Panc1 (cell line): ENCODE measurements at regions not wholly inside any gene's neighbourhood (a gene's known extent, or its start where the extent isn't known, plus 50 kb on each side); places are given as distances from the start of the nearest gene placed in this dataset.

Experiments used
- ATAC-seq: fragments of 200-7000 bp; cut with Tn5 transposase; 2 replicates; pipeline ENCODE4 v1.9.1; 2020; ENCODE audit warnings: mild to moderate bottlenecking, moderate library complexity
- BruUV-seq: library from RNA; stranded (reverse); fragments of 400-500 nt; replicated peaks from 2 replicates; lab custom pipeline; 2021; lab: Mats Ljungman, UMichigan
- CTCF ChIA-PET: fragments of 300-600 bp; sonication (Branson Sonifier 250); formaldehyde crosslinking; loops from one replicate; lab custom pipeline; 2022; ENCODE audit warnings: antibody characterized with exemption; lab: Charles Lee
- POLR2A ChIA-PET: fragments of 300-600 bp; sonication (Branson Sonifier 250); formaldehyde crosslinking; loops from one replicate; lab custom pipeline; 2022; ENCODE audit warnings: antibody characterized with exemption; lab: Charles Lee
- DNase-seq: peaks from one replicate; pipeline ENCODE4 v3.0.0-alpha.2; 2010; ENCODE audit warnings: low read depth, low spot score
- H3K27ac ChIP-seq: 2 replicates; pipeline ENCODE4 v1.5.1; 2011; ENCODE audit warnings: mild to moderate bottlenecking, low read length, inconsistent platforms
- H3K27me3 ChIP-seq: fragments of 200-500 bp; sonication (Bioruptor generic); 2 replicates; pipeline ENCODE4 v1.6.0; 2014; ENCODE audit warnings: low read length, inconsistent platforms; ENCODE audit not compliant: control insufficient read depth, insufficient read depth
- H3K36me3 ChIP-seq: fragments of 200-500 bp; sonication (Bioruptor generic); 2 replicates; pipeline ENCODE4 v1.5.1; 2014; ENCODE audit warnings: inconsistent platforms, mild to moderate bottlenecking, low read length, moderate library complexity; ENCODE audit not compliant: control insufficient read depth, insufficient read depth
- H3K4me1 ChIP-seq: 2 replicates; pipeline ENCODE4 v1.5.1; 2011; ENCODE audit warnings: inconsistent platforms, mild to moderate bottlenecking, low read length, moderate library complexity; ENCODE audit not compliant: control insufficient read depth, insufficient read depth
- H3K4me3 ChIP-seq, 2 experiments: 2 replicates each; pipeline ENCODE4 v1.5.1; 2011 to 2012; ENCODE audit warnings: low read depth in 2 of 2, low read length in 2 of 2, mild to moderate bottlenecking in 2 of 2, inconsistent platforms in 1 of 2, moderate library complexity in 1 of 2
- H3K9me3 ChIP-seq: fragments of 200-500 bp; sonication (Bioruptor generic); 2 replicates; pipeline ENCODE4 v1.5.1; 2014; ENCODE audit warnings: low read depth, mild to moderate bottlenecking, inconsistent platforms, low read length, moderate library complexity; ENCODE audit not compliant: control insufficient read depth, insufficient read depth
- CTCF ChIP-seq: fragments of 450-650 bp; IDR thresholded peaks from 2 replicates; pipeline ENCODE4 v1.5.1; 2017; ENCODE audit warnings: mild to moderate bottlenecking
- POLR2AphosphoS5 ChIP-seq: IDR thresholded peaks from 2 replicates; pipeline ENCODE4 v1.6.1; 2012; ENCODE audit warnings: mild to moderate bottlenecking, low read depth, low read length, moderate library complexity
- REST ChIP-seq, 2 experiments: IDR thresholded peaks; 2 replicates each; pipeline ENCODE4 v1.6.1; 2011 to 2012; ENCODE audit warnings: low read depth in 2 of 2, control low read depth in 1 of 2, low read length in 1 of 2, mild to moderate bottlenecking in 1 of 2, moderate library complexity in 1 of 2; ENCODE audit not compliant: insufficient read depth in 1 of 2
- SIN3A ChIP-seq: IDR thresholded peaks from 2 replicates; pipeline ENCODE4 v1.6.1; 2012; ENCODE audit warnings: low read depth, mild to moderate bottlenecking, low read length, moderate library complexity, borderline replicate concordance; ENCODE audit not compliant: insufficient read depth
- TCF7L2 ChIP-seq: IDR thresholded peaks from 2 replicates; pipeline ENCODE4 v1.6.1; 2011; ENCODE audit warnings: mild to moderate bottlenecking, low read depth, low read length, inconsistent platforms
- in situ Hi-C: cut with HindIII; loops from 2 replicates; pipeline ENCODE4 v1.10.0; 2016; ENCODE audit warnings: low sequenced_read_pairs, low pct_unique_long_range_greater_than_20kb
- intact Hi-C: fragments of 100-400 bp; cut with micrococcal nuclease; formaldehyde crosslinking; loops from one replicate; pipeline ENCODE4 v1.10.0; 2022; ENCODE audit not compliant: unreplicated experiment

GRCh38 chr6:27757307-27757706, 154.9 kb downstream of the OR2B2 start:
- DNase-seq, result no peak
- Histone ChIP-seq H3K4me1 (no peaks in the 10 kb centered on the region), H3K9me3 (no peaks in the 10 kb centered on the region), H3K27ac (no peak overlapping the region), H3K36me3 (no peaks in the 10 kb centered on the region), H3K4me3 (no peak overlapping the region), H3K27me3 (no peaks in the 10 kb centered on the region)
- TF ChIP-seq POLR2AphosphoS5 (no peak), TCF7L2 (no peak), SIN3A (no peak), REST (IDR thresholded peaks at IDR 0.05; ENCODE audit: insufficient read depth in 1 of 2, low read depth in 2 of 2, low read length in 1 of 2) (no peak), CTCF (no peak)
- BruUV-seq, result no TSS peak
- in situ Hi-C loops, result no loop called here
- POLR2A ChIA-PET, result no interaction called here
- CTCF ChIA-PET, result no interaction called here
- intact Hi-C loops, result no loop called here
- no peak for ATAC-seq

GRCh38 chr6:27755768-27756167, 156.4 kb downstream of the OR2B2 start:
- in situ Hi-C loops (no loop called here), intact Hi-C loops (no loop called here)
- H3K27ac ChIP-seq, result no peak overlapping the region
- no peak for TF ChIP-seq POLR2AphosphoS5
- TF ChIP-seq TCF7L2, result no peak
- no peak for TF ChIP-seq REST (IDR thresholded peaks at IDR 0.05; ENCODE audit: insufficient read depth in 1 of 2, low read depth in 2 of 2, low read length in 1 of 2)
- no peak for TF ChIP-seq CTCF
- no peak for TF ChIP-seq SIN3A
- no peaks in the 10 kb centered on the region for H3K36me3 ChIP-seq
- no peaks in the 10 kb centered on the region for H3K9me3 ChIP-seq
- no peaks in the 10 kb centered on the region for H3K27me3 ChIP-seq
- no TSS peak for BruUV-seq
- H3K4me1 ChIP-seq, result peaks cover 6% of the 10 kb centered on the region; the same call in 1 of the 2 replicates
- ATAC-seq, result no peak
- H3K4me3 ChIP-seq, result no peak overlapping the region
- no peak for DNase-seq
- POLR2A ChIA-PET, result no interaction called here
- CTCF ChIA-PET, result no interaction called here
